Right lobe of liver (tissue), 6 donors: ENCODE measurements at regions not wholly inside any gene's neighbourhood (a gene's known extent, or its start where the extent isn't known, plus 50 kb on each side); places are given as distances from the start of the nearest gene placed in this dataset.

Experiments
- ATAC-seq, 4 donors: fragments of 200-7000 bp; cut with Tn5 transposase; one replicate each; pipeline ENCODE4 v1.9.1; 2020; ENCODE audit warnings: mild to moderate bottlenecking in 4 of 4, moderate library complexity in 4 of 4
- DNase-seq, 3 donors: peaks; one replicate each; pipeline ENCODE4 v3.0.0-alpha.2; 2020
- H3K27ac ChIP-seq, 3 donors: fragments of 200-600 bp; one replicate each; pipeline ENCODE4 v1.8.0; 2022
- H3K27me3 ChIP-seq, 2 donors: fragments of 200-600 bp; one replicate each; pipeline ENCODE4 v1.8.0; 2022
- H3K36me3 ChIP-seq, 4 donors: fragments of 200-600 bp; sonication (generic) in 1 of 4; one replicate each; pipeline versions ENCODE4 v1.5.1 to v1.8.0; 2017 to 2022; ENCODE audit warnings: control low read depth in 1 of 4
- H3K4me1 ChIP-seq, 4 donors: fragments of 200-600 bp; sonication (generic) in 1 of 4; one replicate each; pipeline versions ENCODE4 v1.5.1 to v1.8.0; 2017 to 2022; ENCODE audit warnings: control low read depth in 1 of 4
- H3K4me3 ChIP-seq, 3 donors: fragments of 200-600 bp; one replicate each; pipeline ENCODE4 v1.8.0; 2022
- H3K9me3 ChIP-seq, 4 donors: fragments of 200-600 bp; sonication (generic) in 1 of 4; one replicate each; pipeline versions ENCODE4 v1.5.1 to v1.8.0; 2017 to 2022; ENCODE audit warnings: control low read depth in 1 of 4
- POLR2A ChIP-seq: fragments of 450-650 bp; IDR thresholded peaks from one replicate; pipeline ENCODE4 v1.6.1; 2017; ENCODE audit warnings: antibody characterized with exemption, mild to moderate bottlenecking
- WGBS: methylation state at CpG from one replicate; pipeline ENCODE4 v1.1.6; 2018; ENCODE audit warnings: low coverage, low lambda C conversion rate; ENCODE audit not compliant: insufficient coverage; ENCODE audit errors: missing lambda C conversion rate; 5-methylcytosine and 5-hydroxymethylcytosine counted together
- intact Hi-C, 2 donors: fragments of 100-400 bp; cut with DNase I; formaldehyde crosslinking; loops; one replicate each; pipeline versions ENCODE4 v1.11.2 to v1.14.1; 2022
- TF ChIP-seq, protein P1 (sequence below), 4 donors: fragments of 200-600 bp in 3 of 4; fragments of 450-650 bp in 1 of 4; IDR thresholded peaks; one replicate each; pipeline versions ENCODE4 v1.5.1 to v1.8.0; 2016 to 2022; ENCODE audit warnings: antibody characterized with exemption in 4 of 4, mild to moderate bottlenecking in 2 of 4
- donor health status: DM: no; HTN: yes; CAD: no.
- donor health status: DM: no; HTN: no; CAD: no.
- donor health status: DM: no; HTN: no; CAD: no.
- donor health status: DM: no; HTN: yes; CAD: no.
- donor health status: DM: no; HTN: yes; CAD: no.

DNA sequence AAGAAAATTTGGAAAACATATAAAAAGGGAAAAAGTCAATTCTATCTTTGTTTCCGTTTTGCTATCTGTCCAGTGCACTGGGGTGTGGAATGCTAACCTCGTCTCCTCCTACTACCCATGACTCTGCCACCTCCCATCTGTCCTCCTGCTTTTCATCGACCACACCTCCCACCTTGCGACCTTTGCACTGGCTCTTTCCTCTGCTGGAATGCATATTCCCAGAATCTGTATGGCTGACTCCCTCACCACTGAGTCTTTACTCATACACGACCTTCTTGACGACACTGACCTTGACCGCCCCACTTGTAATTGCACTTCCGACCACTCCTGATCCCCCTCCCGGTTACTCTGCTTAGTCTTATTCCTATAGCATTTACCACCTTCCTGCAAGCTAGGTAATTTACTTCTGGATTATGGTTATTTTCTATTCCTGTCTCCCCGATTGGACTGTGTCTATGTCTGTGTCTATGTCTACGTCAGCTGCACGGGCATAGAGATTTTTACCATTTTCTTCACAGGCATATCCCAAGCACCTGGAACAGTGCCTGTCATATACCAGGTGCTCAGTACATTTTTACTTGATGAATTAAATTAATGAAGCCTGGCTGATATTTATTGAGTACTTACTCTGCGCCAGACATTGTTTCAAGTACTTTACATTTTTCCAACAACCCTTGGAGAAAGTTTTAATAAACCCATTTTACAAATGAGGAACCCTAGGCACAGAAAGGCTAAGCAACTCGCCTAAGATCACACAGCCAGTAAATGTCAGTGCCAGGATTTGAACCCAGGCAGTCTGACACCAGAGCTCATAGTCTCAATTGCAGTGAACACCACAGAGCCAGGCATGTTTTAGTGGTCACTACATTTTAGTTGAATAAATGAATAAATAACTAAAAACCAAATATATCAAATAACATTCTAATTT lies 54.0 kb upstream of the SLC22A11 start:
- peak in 3 of 4 donors; percentile 27 to 82 (median 48) for ATAC-seq
- Histone ChIP-seq H3K4me1 (no peaks in the 10 kb centered on the region), H3K4me3 (no peak overlapping the region), H3K27ac (no peak overlapping the region), H3K9me3 (no peaks in the 10 kb centered on the region), H3K27me3 (no peaks in the 10 kb centered on the region), H3K36me3 (no peaks in the 10 kb centered on the region)
- DNase-seq, result no peak
- intact Hi-C loops, result no loop called here
- no peak for TF ChIP-seq POLR2A
- TF ChIP-seq, protein P1, sequence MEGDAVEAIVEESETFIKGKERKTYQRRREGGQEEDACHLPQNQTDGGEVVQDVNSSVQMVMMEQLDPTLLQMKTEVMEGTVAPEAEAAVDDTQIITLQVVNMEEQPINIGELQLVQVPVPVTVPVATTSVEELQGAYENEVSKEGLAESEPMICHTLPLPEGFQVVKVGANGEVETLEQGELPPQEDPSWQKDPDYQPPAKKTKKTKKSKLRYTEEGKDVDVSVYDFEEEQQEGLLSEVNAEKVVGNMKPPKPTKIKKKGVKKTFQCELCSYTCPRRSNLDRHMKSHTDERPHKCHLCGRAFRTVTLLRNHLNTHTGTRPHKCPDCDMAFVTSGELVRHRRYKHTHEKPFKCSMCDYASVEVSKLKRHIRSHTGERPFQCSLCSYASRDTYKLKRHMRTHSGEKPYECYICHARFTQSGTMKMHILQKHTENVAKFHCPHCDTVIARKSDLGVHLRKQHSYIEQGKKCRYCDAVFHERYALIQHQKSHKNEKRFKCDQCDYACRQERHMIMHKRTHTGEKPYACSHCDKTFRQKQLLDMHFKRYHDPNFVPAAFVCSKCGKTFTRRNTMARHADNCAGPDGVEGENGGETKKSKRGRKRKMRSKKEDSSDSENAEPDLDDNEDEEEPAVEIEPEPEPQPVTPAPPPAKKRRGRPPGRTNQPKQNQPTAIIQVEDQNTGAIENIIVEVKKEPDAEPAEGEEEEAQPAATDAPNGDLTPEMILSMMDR (IDR thresholded peaks at IDR 0.05), result no peak
- 42% methylated on average over 14 of the region's 14 CpGs for WGBS

DNA sequence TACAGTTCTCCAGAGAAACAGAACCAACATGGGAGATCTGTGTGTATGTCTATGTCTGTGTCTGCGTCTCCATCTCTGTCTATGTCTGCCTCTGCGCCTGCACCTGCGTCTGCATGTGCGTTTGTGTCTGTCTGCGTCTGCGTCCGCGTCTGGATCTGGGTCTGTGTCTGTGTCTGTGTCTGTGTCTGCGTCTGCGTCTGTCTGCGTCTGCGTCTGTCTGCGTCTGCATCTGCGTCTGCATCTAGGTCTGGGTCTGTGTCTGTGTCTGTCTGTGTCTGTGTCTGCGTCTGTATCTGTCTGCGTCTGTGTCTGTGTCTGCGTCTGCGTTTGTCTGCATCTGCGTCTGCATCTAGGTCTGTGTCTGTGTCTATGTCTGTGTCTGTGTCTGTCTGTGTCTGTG lies 53.1 kb upstream of the SLC22A11 start:
- Histone ChIP-seq H3K9me3 (no peaks in the 10 kb centered on the region), H3K36me3 (no peaks in the 10 kb centered on the region), H3K4me1 (no peaks in the 10 kb centered on the region), H3K4me3 (no peak overlapping the region), H3K27me3 (no peaks in the 10 kb centered on the region), H3K27ac (no peak overlapping the region)
- DNase-seq (no peak), ATAC-seq (no peak)
- TF ChIP-seq POLR2A, result no peak
- TF ChIP-seq, protein P1 (IDR thresholded peaks at IDR 0.05), result no peak
- intact Hi-C loops, result no loop called here
- 76% methylated on average over 19 of the region's 19 CpGs for WGBS

DNA sequence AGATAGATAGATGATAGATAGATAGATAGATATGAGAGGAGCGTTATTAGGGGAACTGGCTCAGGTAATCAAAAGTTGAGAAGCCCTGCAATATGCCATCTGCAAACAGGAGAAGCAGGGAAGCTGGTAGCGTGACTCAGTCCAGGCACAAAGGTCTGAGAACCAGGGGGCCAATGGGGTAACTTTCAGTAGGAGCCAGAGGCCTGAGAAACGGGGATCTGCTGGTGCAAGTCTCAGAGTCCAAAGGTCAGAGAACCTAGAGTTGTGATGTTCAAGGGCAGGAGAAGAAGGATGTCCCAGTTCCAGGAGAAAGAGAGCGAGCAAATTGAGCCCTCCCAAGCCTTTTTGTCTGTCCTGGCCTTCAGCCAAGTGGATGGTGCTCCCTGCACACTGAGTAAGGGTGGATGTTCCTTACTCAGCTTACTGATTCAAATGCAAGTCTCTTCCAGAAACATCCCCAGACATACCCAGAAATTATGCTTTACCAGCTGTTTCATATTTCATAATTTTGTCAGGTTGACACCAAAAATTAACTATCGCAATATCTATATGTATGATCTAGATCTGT lies 52.5 kb upstream of the SLC22A11 start:
- no peaks in the 10 kb centered on the region for H3K9me3 ChIP-seq
- no peak overlapping the region for H3K27ac ChIP-seq
- H3K4me1 ChIP-seq, result no peaks in the 10 kb centered on the region
- no peaks in the 10 kb centered on the region for H3K36me3 ChIP-seq
- ATAC-seq, result no peak
- no peak for DNase-seq
- intact Hi-C loops, result no loop called here
- H3K4me3 ChIP-seq, result no peak overlapping the region
- WGBS, result 58% methylated on average over 4 of the region's 5 CpGs
- TF ChIP-seq, protein P1 (IDR thresholded peaks at IDR 0.05), result no peak
- no peak for TF ChIP-seq POLR2A
- H3K27me3 ChIP-seq, result no peaks in the 10 kb centered on the region

DNA sequence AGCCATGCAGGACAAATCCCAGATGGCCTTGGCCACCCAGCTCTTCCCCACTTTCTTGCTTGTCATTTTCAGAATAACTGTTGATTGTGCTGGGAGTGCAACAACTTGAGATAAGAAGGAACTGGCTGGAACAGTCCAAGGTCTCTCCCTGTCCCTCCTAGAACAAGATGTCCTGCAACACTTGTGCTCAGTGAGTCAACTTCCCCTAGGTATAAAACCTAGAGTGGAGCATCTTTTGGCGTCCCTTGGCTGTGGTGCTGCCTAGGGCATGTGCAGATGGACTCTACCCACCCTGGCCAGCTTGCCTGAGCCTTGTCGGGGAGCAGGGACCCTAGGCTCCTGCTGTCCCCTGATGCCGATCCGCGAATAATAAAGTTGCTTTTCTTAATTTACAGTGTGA lies 50.7 kb upstream of the SLC22A11 start:
- Histone ChIP-seq H3K27ac (no peak overlapping the region), H3K36me3 (no peaks in the 10 kb centered on the region), H3K27me3 (no peaks in the 10 kb centered on the region), H3K9me3 (no peaks in the 10 kb centered on the region), H3K4me3 (no peak overlapping the region), H3K4me1 (no peaks in the 10 kb centered on the region)
- TF ChIP-seq POLR2A, result no peak
- TF ChIP-seq, protein P1 (IDR thresholded peaks at IDR 0.05), result no peak
- DNase-seq (no peak), ATAC-seq (no peak)
- WGBS, result no CpG with 5 or more reads among the region's 5 CpGs
- intact Hi-C loops, result no loop called here
